ENCODE measurements at regions not wholly inside any gene's neighbourhood (a gene's known extent, or its start where the extent isn't known, plus 50 kb on each side); places are given as distances from the start of the nearest gene placed in this dataset.

- Histone ChIP-seq H3K36me3 (no peaks in the 10 kb centered on the region), H3K4me3 (no peak overlapping the region), H3K4me1 (no peaks in the 10 kb centered on the region), H3K27ac (no peak overlapping the region), H3K27me3 (no peaks in the 10 kb centered on the region), H3K9me3 (no peaks in the 10 kb centered on the region)
- no peak for DNase-seq
- WGBS, 2 donors, result 79 to 82% methylated on average over 1 of the region's 1 CpG
- TF ChIP-seq EP300 (IDR thresholded peaks at IDR 0.05) (no peak), POLR2A (IDR thresholded peaks at IDR 0.05) (no peak), CTCF (IDR thresholded peaks at IDR 0.05) (no peak), POLR2AphosphoS5 (IDR thresholded peaks at IDR 0.05) (no peak)
- intact Hi-C loops (cut with DNase I), result no loop called here
Measured at GRCh38 chr6:15113587-15113986, 132.3 kb upstream of the JARID2 start.

GRCh38 chr6:15114061-15114460 lies 131.8 kb upstream of the JARID2 start:
- TF ChIP-seq CTCF (IDR thresholded peaks at IDR 0.05), result no peak
- no peaks in the 10 kb centered on the region for H3K36me3 ChIP-seq
- DNase-seq, result no peak
- H3K9me3 ChIP-seq, result no peaks in the 10 kb centered on the region
- H3K4me1 ChIP-seq, result no peaks in the 10 kb centered on the region
- H3K4me3 ChIP-seq, result no peak overlapping the region
- H3K27me3 ChIP-seq, result no peaks in the 10 kb centered on the region
- H3K27ac ChIP-seq, result no peak overlapping the region
- WGBS, 2 donors, result 89 to 91% methylated on average over 4 of the region's 4 CpGs
- intact Hi-C loops (cut with DNase I), result no loop called here

- Histone ChIP-seq H3K27ac (no peak overlapping the region), H3K36me3 (no peaks in the 10 kb centered on the region), H3K9me3 (no peaks in the 10 kb centered on the region), H3K4me3 (no peak overlapping the region), H3K27me3 (no peaks in the 10 kb centered on the region), H3K4me1 (no peaks in the 10 kb centered on the region)
- 88 to 89% methylated on average over 8 of the region's 8 CpGs for WGBS, 2 donors
- no peak for DNase-seq
- no peak for TF ChIP-seq POLR2AphosphoS5 (IDR thresholded peaks at IDR 0.05)
- TF ChIP-seq EP300 (IDR thresholded peaks at IDR 0.05), result no peak
- no peak for TF ChIP-seq CTCF (IDR thresholded peaks at IDR 0.05)
- intact Hi-C loops (cut with DNase I), result no loop called here
Measured at GRCh38 chr6:15116889-15117288, 129.0 kb upstream of the JARID2 start.

GRCh38 chr6:15121443-15121842 lies 124.4 kb upstream of the JARID2 start:
- H3K4me1 ChIP-seq, result no peaks in the 10 kb centered on the region
- no peaks in the 10 kb centered on the region for H3K27me3 ChIP-seq
- H3K9me3 ChIP-seq, result no peaks in the 10 kb centered on the region
- DNase-seq, result no peak
- 92 to 93% methylated on average over 1 of the region's 1 CpG for WGBS, 2 donors
- no peak for TF ChIP-seq POLR2AphosphoS5 (IDR thresholded peaks at IDR 0.05)
- TF ChIP-seq EP300 (IDR thresholded peaks at IDR 0.05), result no peak
- no peak for TF ChIP-seq CTCF (IDR thresholded peaks at IDR 0.05)
- no peak for TF ChIP-seq POLR2A (IDR thresholded peaks at IDR 0.05)
- intact Hi-C loops (cut with DNase I), result no loop called here
- no peak overlapping the region for H3K4me3 ChIP-seq
- no peaks in the 10 kb centered on the region for H3K36me3 ChIP-seq
- H3K27ac ChIP-seq, result no peak overlapping the region

GRCh38 chr6:15121977-15122550 lies 123.8 kb upstream of the JARID2 start:
- WGBS, 2 donors, result 93% methylated on average over 6 of the region's 6 CpGs
- H3K27me3 ChIP-seq, result no peaks in the 10 kb centered on the region
- TF ChIP-seq EP300 (IDR thresholded peaks at IDR 0.05), result no peak
- no peak for TF ChIP-seq POLR2A (IDR thresholded peaks at IDR 0.05)
- TF ChIP-seq CTCF (IDR thresholded peaks at IDR 0.05), result no peak
- no peak for TF ChIP-seq POLR2AphosphoS5 (IDR thresholded peaks at IDR 0.05)

More at GRCh38 chr6:15121977-15122550, 123.8 kb upstream of the JARID2 start:
- no peak for DNase-seq
- Histone ChIP-seq H3K4me3 (no peak overlapping the region), H3K27ac (no peak overlapping the region), H3K9me3 (no peaks in the 10 kb centered on the region), H3K4me1 (no peaks in the 10 kb centered on the region), H3K36me3 (no peaks in the 10 kb centered on the region)
- intact Hi-C loops (cut with DNase I), result no loop called here

Data from sigmoid colon (tissue), 6 donors.